ENCODE measurements at regions not wholly inside any gene's neighbourhood (a gene's known extent, or its start where the extent isn't known, plus 50 kb on each side); places are given as distances from the start of the nearest gene placed in this dataset.
"Not testable (repeated sequence)": the region's sequence is repeated elsewhere in the genome, so short reads cannot be mapped to it uniquely, and the experiment has no call there.

- not testable (repeated sequence) for TF ChIP-seq CTCF (IDR thresholded peaks at IDR 0.05); ZFX (IDR thresholded peaks at IDR 0.05; ENCODE audit: borderline replicate concordance)
Observed at GRCh38 chr7:76686277-76686676, 59.2 kb upstream of the POMZP3 start.
